Mucosa of descending colon (tissue), 3 donors: ENCODE measurements at regions not wholly inside any gene's neighbourhood (a gene's known extent, or its start where the extent isn't known, plus 50 kb on each side); places are given as distances from the start of the nearest gene placed in this dataset.
A peak's percentile ranks its signal among the peaks of the same experiment; 100 is the strongest.

Source experiments
- ATAC-seq: fragments of 200-7000 bp; cut with Tn5 transposase; one replicate; pipeline ENCODE4 v1.9.1; 2020; ENCODE audit warnings: mild to moderate bottlenecking, moderate library complexity
- DNase-seq, 3 donors: peaks; one replicate each; pipeline ENCODE4 v3.0.0-alpha.2; 2020
- H3K36me3 ChIP-seq: fragments of 200-600 bp; one replicate; pipeline ENCODE4 v1.8.0; 2021; ENCODE audit warnings: low read depth, mild to moderate bottlenecking
- H3K4me1 ChIP-seq: fragments of 200-600 bp; one replicate; pipeline ENCODE4 v1.8.0; 2021; ENCODE audit warnings: low read depth, mild to moderate bottlenecking
- H3K4me3 ChIP-seq: fragments of 200-600 bp; one replicate; pipeline ENCODE4 v1.8.0; 2021; ENCODE audit warnings: mild to moderate bottlenecking
- H3K9me3 ChIP-seq: fragments of 200-600 bp; one replicate; pipeline ENCODE4 v1.8.0; 2021; ENCODE audit warnings: mild to moderate bottlenecking
- intact Hi-C, 2 donors: fragments of 100-400 bp; cut with DNase I in 1 of 2; cut with micrococcal nuclease in 1 of 2; formaldehyde crosslinking; loops; one replicate each; pipeline versions ENCODE4 v1.11.0 to v1.11.1; 2022; cut with DNase I, micrococcal nuclease
- TF ChIP-seq, protein P1 (sequence below): fragments of 200-600 bp; IDR thresholded peaks from one replicate; pipeline ENCODE4 v1.8.0; 2022; ENCODE audit warnings: antibody characterized with exemption, mild to moderate bottlenecking
- donor health status: DM: no; HTN: no; CAD: no; lungs with moderate emphysema.
- donor health status: DM: no; HTN: no; CAD: no.
- donor health status: DM: no; HTN: yes; CAD: no.

- H3K4me1 ChIP-seq, result peaks cover 49% of the 10 kb centered on the region
- H3K9me3 ChIP-seq, result no peaks in the 10 kb centered on the region
- intact Hi-C loops, result no loop called here
- TF ChIP-seq, protein P1, sequence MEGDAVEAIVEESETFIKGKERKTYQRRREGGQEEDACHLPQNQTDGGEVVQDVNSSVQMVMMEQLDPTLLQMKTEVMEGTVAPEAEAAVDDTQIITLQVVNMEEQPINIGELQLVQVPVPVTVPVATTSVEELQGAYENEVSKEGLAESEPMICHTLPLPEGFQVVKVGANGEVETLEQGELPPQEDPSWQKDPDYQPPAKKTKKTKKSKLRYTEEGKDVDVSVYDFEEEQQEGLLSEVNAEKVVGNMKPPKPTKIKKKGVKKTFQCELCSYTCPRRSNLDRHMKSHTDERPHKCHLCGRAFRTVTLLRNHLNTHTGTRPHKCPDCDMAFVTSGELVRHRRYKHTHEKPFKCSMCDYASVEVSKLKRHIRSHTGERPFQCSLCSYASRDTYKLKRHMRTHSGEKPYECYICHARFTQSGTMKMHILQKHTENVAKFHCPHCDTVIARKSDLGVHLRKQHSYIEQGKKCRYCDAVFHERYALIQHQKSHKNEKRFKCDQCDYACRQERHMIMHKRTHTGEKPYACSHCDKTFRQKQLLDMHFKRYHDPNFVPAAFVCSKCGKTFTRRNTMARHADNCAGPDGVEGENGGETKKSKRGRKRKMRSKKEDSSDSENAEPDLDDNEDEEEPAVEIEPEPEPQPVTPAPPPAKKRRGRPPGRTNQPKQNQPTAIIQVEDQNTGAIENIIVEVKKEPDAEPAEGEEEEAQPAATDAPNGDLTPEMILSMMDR, result no peak
- no peaks in the 10 kb centered on the region for H3K36me3 ChIP-seq
- DNase-seq (peak in 2 of 3 donors; percentile 72 to 76), ATAC-seq (peak; percentile 67)
- no peak overlapping the region for H3K4me3 ChIP-seq
These were observed 114.7 kb upstream of the WNT4 start for GRCh38 chr1:22257290-22258275.

- ATAC-seq (no peak), DNase-seq (no peak)
- intact Hi-C loops, result no loop called here
- H3K9me3 ChIP-seq, result no peaks in the 10 kb centered on the region
- no peak overlapping the region for H3K4me3 ChIP-seq
- no peaks in the 10 kb centered on the region for H3K36me3 ChIP-seq
- TF ChIP-seq, protein P1, result no peak
- H3K4me1 ChIP-seq, result peaks cover 49% of the 10 kb centered on the region
These were observed 115.8 kb upstream of the WNT4 start for GRCh38 chr1:22258698-22259097.

DNA sequence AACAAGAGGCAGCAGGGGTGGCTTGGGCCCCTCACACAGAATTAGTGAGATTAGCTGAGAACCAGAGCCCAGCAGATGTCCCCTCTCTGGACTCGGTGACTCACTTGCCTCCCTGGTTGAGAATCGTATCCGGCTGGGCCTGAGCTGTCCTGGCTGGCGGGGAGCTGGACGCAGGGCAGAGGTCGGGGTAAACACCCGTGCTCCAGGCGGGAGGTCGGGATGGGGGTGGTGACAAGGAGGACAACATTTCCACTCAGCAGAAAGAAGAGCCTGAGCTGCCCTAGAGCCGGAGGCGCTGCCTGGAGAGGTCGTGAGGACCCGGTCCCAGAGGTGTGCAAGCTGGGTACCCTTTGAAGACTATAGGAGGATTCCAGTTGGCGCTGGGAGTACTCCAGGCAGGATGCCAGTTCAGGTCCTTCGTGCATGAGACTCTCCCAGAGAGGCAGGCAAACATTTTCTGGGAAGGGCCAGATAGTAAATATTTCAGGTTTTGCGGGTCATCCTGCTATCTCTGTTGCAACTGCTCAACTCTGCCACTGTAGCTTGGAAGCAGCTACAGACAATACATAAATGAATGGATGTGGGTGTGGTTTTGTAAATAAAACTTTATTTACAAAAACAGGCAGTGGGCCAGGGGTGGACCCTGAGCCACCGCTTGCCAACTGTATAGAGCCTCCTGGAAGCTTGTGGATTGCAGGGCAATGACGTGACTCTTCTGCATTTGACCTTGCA, 116.8 kb upstream of the WNT4 start:
- ATAC-seq (peak; percentile 50), DNase-seq (peak; percentile 72 to 76 (median 74))
- Histone ChIP-seq H3K4me3 (no peak overlapping the region), H3K9me3 (no peaks in the 10 kb centered on the region), H3K36me3 (no peaks in the 10 kb centered on the region), H3K4me1 (peaks cover 49% of the 10 kb centered on the region)
- intact Hi-C loops, result no loop called here
- TF ChIP-seq, protein P1, result no peak

DNA sequence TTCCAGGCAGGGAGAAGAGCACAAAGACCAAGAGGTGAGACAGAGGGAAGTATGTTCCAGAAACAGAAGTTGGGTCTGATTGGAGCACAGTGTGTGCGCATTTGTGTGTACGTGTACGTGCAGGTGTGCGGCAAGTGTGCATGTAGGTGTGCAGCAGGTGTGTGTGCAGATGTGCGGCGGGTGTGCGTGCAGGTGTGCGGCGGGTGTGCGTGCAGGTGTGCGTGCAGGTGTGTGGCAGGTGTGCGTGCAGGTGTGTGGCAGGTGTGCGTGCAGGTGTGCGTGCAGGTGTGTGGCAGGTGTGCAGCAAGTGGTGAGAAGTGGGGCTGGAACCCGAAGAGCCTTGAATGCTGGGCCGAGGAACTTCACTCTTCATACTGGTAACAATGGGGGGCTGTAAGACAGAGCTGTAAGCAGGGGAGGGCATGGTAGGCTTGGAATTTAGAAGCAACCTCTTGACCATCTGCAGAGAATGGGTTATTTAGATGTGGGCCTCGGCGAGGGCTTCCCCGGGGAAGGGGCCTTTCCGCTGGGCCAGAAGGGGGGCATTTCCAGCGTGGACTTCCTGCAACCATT, 118.0 kb upstream of the WNT4 start:
- Histone ChIP-seq H3K9me3 (no peaks in the 10 kb centered on the region), H3K36me3 (no peaks in the 10 kb centered on the region), H3K4me1 (peaks cover 38% of the 10 kb centered on the region), H3K4me3 (no peak overlapping the region)
- intact Hi-C loops, result no loop called here
- ATAC-seq, result no peak
- DNase-seq, result no peak
- TF ChIP-seq, protein P1, result no peak

DNA sequence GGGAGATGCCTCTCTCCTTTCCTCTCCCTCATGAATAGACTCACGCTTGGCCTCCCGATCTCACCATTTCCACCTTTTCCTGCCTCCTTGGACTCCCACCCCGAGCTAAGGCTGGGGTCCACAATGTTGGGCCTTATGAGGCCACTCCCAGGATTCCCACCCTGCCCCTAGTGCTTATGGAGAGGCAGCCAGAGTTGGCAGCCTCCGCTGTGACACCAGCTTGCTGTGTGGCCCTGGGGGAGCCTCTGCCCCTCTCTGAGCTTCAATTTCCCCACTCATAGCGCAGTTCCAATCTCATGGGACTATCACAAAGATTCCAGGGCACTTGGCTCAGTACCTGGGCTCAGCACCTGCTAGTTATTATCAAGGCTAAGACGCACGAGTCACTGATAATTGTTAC, 118.7 kb upstream of the WNT4 start:
- Histone ChIP-seq H3K4me3 (no peak overlapping the region), H3K4me1 (peaks cover 36% of the 10 kb centered on the region), H3K36me3 (no peaks in the 10 kb centered on the region), H3K9me3 (no peaks in the 10 kb centered on the region)
- DNase-seq (no peak), ATAC-seq (no peak)
- TF ChIP-seq, protein P1, result no peak
- intact Hi-C loops, result no loop called here
